Activated CD4-positive, CD25-positive, alpha-beta regulatory T cell treated with anti-CD3 and anti-CD28 coated beads, Interleukin-2, amount 50 U/mL, for 72 hours (primary cell): ENCODE measurements at regions not wholly inside any gene's neighbourhood (a gene's known extent, or its start where the extent isn't known, plus 50 kb on each side); places are given as distances from the start of the nearest gene placed in this dataset.
"Not testable (repeated sequence)": the region's sequence is repeated elsewhere in the genome, so short reads cannot be mapped to it uniquely, and the experiment has no call there.

Experiments used
- DNase-seq: peaks from one replicate; pipeline ENCODE4 v3.0.0; 2021

GRCh38 chr1:93773049-93773838, 91.6 kb upstream of the BCAR3 start:
- DNase-seq, result no peak

GRCh38 chr1:93771843-93772242, 90.2 kb upstream of the BCAR3 start:
- no peak for DNase-seq

- no peak for DNase-seq
These were observed 89.0 kb upstream of the BCAR3 start for GRCh38 chr1:93770640-93771039.

- DNase-seq, result no peak
These were observed 88.1 kb upstream of the BCAR3 start for GRCh38 chr1:93769777-93770176.

GRCh38 chr1:93768380-93768863, 86.8 kb upstream of the BCAR3 start:
- no peak for DNase-seq

- no peak for DNase-seq
These were observed 84.8 kb upstream of the BCAR3 start for GRCh38 chr1:93766451-93766850.

GRCh38 chr1:93765099-93765498, 83.5 kb upstream of the BCAR3 start:
- DNase-seq, result no peak

- no peak for DNase-seq
These were observed 82.7 kb upstream of the BCAR3 start for GRCh38 chr1:93764366-93764750.

GRCh38 chr1:93763704-93764365, 82.2 kb upstream of the BCAR3 start:
- no peak for DNase-seq

GRCh38 chr1:93758842-93759515, 77.3 kb upstream of the BCAR3 start:
- DNase-seq, result no peak

- DNase-seq, result no peak
These were observed 75.8 kb upstream of the BCAR3 start for GRCh38 chr1:93757256-93758036.

GRCh38 chr1:93756657-93757056, 75.0 kb upstream of the BCAR3 start:
- DNase-seq, result no peak

- not testable (repeated sequence) for DNase-seq
These were observed 73.6 kb upstream of the BCAR3 start for GRCh38 chr1:93755251-93755715.

- DNase-seq, result no peak
These were observed 72.4 kb upstream of the BCAR3 start for GRCh38 chr1:93753791-93754763.

GRCh38 chr1:93751377-93752250, 70.0 kb upstream of the BCAR3 start:
- no peak for DNase-seq

GRCh38 chr1:93750955-93751354, 69.3 kb upstream of the BCAR3 start:
- DNase-seq, result no peak

GRCh38 chr1:93749894-93750301, 68.3 kb upstream of the BCAR3 start:
- DNase-seq, result no peak

- DNase-seq, result no peak
These were observed 67.8 kb upstream of the BCAR3 start for GRCh38 chr1:93749487-93749886.

GRCh38 chr1:93746021-93746812, 64.6 kb upstream of the BCAR3 start:
- DNase-seq, result no peak
